GM12878 (cell line): ENCODE measurements at regions not wholly inside any gene's neighbourhood (a gene's known extent, or its start where the extent isn't known, plus 50 kb on each side); places are given as distances from the start of the nearest gene placed in this dataset.

Experiments used
- ATAC-seq: fragments of 200-7000 bp; cut with Tn5 transposase; 3 replicates; pipeline ENCODE4 v1.9.1; 2020; ENCODE audit warnings: mild to moderate bottlenecking, moderate library complexity
- BruUV-seq: library from RNA; stranded (reverse); fragments of 400-500 nt; replicated peaks from 2 replicates; lab custom pipeline; 2021; lab: Mats Ljungman, UMichigan
- CTCF ChIA-PET: fragments of 300-600 bp; sonication (Branson Sonifier 250); formaldehyde crosslinking; extraction: SDS; loops from one replicate; lab custom pipeline; 2021; ENCODE audit warnings: inconsistent platforms; lab: Yijun Ruan, JAX
- POLR2A ChIA-PET: fragments of 350-600 bp; formaldehyde crosslinking; extraction: SDS; loops from one replicate; lab custom pipeline; 2021; ENCODE audit warnings: inconsistent platforms; lab: Charles Lee
- RAD21 ChIA-PET: fragments of 300-600 bp; sonication (Branson Sonifier 250); formaldehyde crosslinking; loops from one replicate; lab custom pipeline; 2023; ENCODE audit warnings: antibody characterized with exemption; ENCODE audit not compliant: unreplicated experiment; lab: Charles Lee
- SMC1A ChIA-PET: fragments of 300-600 bp; sonication (Branson Sonifier 250); formaldehyde crosslinking; loops from one replicate; lab custom pipeline; 2023; ENCODE audit not compliant: unreplicated experiment, uncharacterized antibody; lab: Charles Lee
- DNase-seq: peaks from one replicate; pipeline ENCODE4 v3.0.0-alpha.2; 2011; ENCODE audit warnings: low read depth, low spot score
- FAIRE-seq: peaks from 3 replicates; lab custom pipeline; 2011; peaks lifted over from hg19 to GRCh38; lab: Jason Lieb, UNC
- H2AFZ ChIP-seq: 2 replicates; pipeline ENCODE4 v1.6.0; 2011; ENCODE audit warnings: low read depth, low read length, control low read depth; ENCODE audit not compliant: control insufficient read depth
- H3K27ac ChIP-seq: 2 replicates; pipeline ENCODE4 v1.5.1; 2011; ENCODE audit warnings: control low read depth; ENCODE audit not compliant: control insufficient read depth, insufficient read depth
- H3K27me3 ChIP-seq, 2 experiments: replicated peaks in 1 of 2; 2 replicates each; pipeline versions ENCODE4 v1.6.0 to v1.6.1; 2011; ENCODE audit warnings: low read length in 1 of 2; ENCODE audit not compliant: control insufficient read depth in 2 of 2, insufficient read depth in 2 of 2
- H3K36me3 ChIP-seq, 2 experiments: 2 replicates each; pipeline ENCODE4 v1.5.1; 2011; ENCODE audit warnings: low read length in 1 of 2; ENCODE audit not compliant: control insufficient read depth in 2 of 2, insufficient read depth in 2 of 2
- H3K4me1 ChIP-seq: 2 replicates; pipeline ENCODE4 v1.6.1; 2011; ENCODE audit warnings: mild to moderate bottlenecking, low read length, moderate library complexity, mixed read lengths; ENCODE audit not compliant: control insufficient read depth, insufficient read depth
- H3K4me2 ChIP-seq: 2 replicates; pipeline ENCODE4 v1.6.0; 2011; ENCODE audit warnings: control low read depth; ENCODE audit not compliant: control insufficient read depth, insufficient read depth
- H3K4me3 ChIP-seq: fragments of 200-600 bp; sonication (generic); 2 replicates; pipeline ENCODE4 v1.5.1; 2016
- H3K79me2 ChIP-seq: 2 replicates; pipeline ENCODE4 v1.6.0; 2011; ENCODE audit warnings: low read length; ENCODE audit not compliant: control insufficient read depth, insufficient read depth
- H3K9ac ChIP-seq: 2 replicates; pipeline ENCODE4 v1.8.0; 2011; ENCODE audit warnings: low read length, control low read depth, mixed read lengths; ENCODE audit not compliant: control insufficient read depth, insufficient read depth
- H3K9me3 ChIP-seq: replicated peaks from 3 replicates; pipeline ENCODE4 v1.5.1; 2011; ENCODE audit warnings: mild to moderate bottlenecking, low read length; ENCODE audit not compliant: control insufficient read depth, insufficient read depth
- H4K20me1 ChIP-seq: 2 replicates; pipeline ENCODE4 v1.6.0; 2011; ENCODE audit not compliant: control insufficient read depth, insufficient read depth
- ATF3 ChIP-seq: IDR thresholded peaks from 2 replicates; pipeline ENCODE4 v1.6.1; 2011; ENCODE audit warnings: low read depth, mild to moderate bottlenecking, low read length, moderate library complexity, borderline replicate concordance; ENCODE audit errors: extremely low read depth
- ATF7 ChIP-seq: fragments of 450-650 bp; IDR thresholded peaks from 2 replicates; pipeline ENCODE4 v1.6.1; 2016; ENCODE audit warnings: low read depth, mild to moderate bottlenecking
- BCLAF1 ChIP-seq: fragments of 450-650 bp; IDR thresholded peaks from 2 replicates; pipeline ENCODE4 v1.6.1; 2017; ENCODE audit warnings: antibody characterized with exemption, mild to moderate bottlenecking, moderate library complexity
- CHD1 ChIP-seq: IDR thresholded peaks from 2 replicates; pipeline ENCODE4 v1.6.1; 2012; ENCODE audit warnings: low read depth, low read length, improper control_type of control experiment
- CREM ChIP-seq: IDR thresholded peaks from 2 replicates; pipeline ENCODE4 v1.6.1; 2014; ENCODE audit warnings: antibody characterized with exemption, low read depth
- ETV6 ChIP-seq, 2 experiments: fragments of 450-650 bp in 1 of 2; IDR thresholded peaks in 1 of 2; conservative IDR thresholded peaks in 1 of 2; 2 replicates each; pipeline ENCODE4 v1.6.1; 2014; ENCODE audit warnings: antibody characterized with exemption in 1 of 2, borderline replicate concordance in 1 of 2, low read depth in 1 of 2, mild to moderate bottlenecking in 1 of 2, moderate library complexity in 1 of 2
- JUND ChIP-seq: IDR thresholded peaks from 2 replicates; pipeline ENCODE4 v1.6.1; 2012; ENCODE audit warnings: low read depth, mild to moderate bottlenecking, low read length, improper control_type of control experiment, moderate library complexity
- MAX ChIP-seq: IDR thresholded peaks from 2 replicates; pipeline ENCODE4 v1.6.1; 2012; ENCODE audit warnings: low read depth, low read length, improper control_type of control experiment
- MTA3 ChIP-seq: IDR thresholded peaks from 2 replicates; pipeline ENCODE4 v1.6.1; 2012; ENCODE audit warnings: low read length, inconsistent platforms, borderline replicate concordance
- POLR2A ChIP-seq: IDR thresholded peaks from 2 replicates; pipeline ENCODE4 v1.6.1; 2011; ENCODE audit warnings: low read depth, mild to moderate bottlenecking, low read length
- POLR2AphosphoS2 ChIP-seq: IDR thresholded peaks from 2 replicates; pipeline ENCODE4 v1.6.1; 2011; ENCODE audit warnings: low read depth, mild to moderate bottlenecking, low read length, improper control_type of control experiment, moderate library complexity
- RBBP5 ChIP-seq: fragments of 200-600 bp; sonication (generic); conservative IDR thresholded peaks from 2 replicates; pipeline ENCODE4 v1.6.1; 2016
- RCOR1 ChIP-seq: conservative IDR thresholded peaks from 2 replicates; pipeline ENCODE4 v1.6.1; 2012; ENCODE audit warnings: low read depth, low read length, improper control_type of control experiment
- RELB ChIP-seq: fragments of 450-650 bp; IDR thresholded peaks from 2 replicates; pipeline ENCODE4 v1.6.1; 2017; ENCODE audit warnings: low read depth, mild to moderate bottlenecking, moderate library complexity
- SUPT20H ChIP-seq: IDR thresholded peaks from 2 replicates; pipeline ENCODE4 v1.6.1; 2011; ENCODE audit warnings: low read depth, mild to moderate bottlenecking, low read length, moderate library complexity, borderline replicate concordance; ENCODE audit not compliant: control insufficient read depth
- USF1 ChIP-seq: IDR thresholded peaks from 2 replicates; pipeline ENCODE4 v1.6.1; 2011; ENCODE audit warnings: borderline replicate concordance, low read depth, mild to moderate bottlenecking, moderate library complexity, mixed read lengths, low read length; ENCODE audit not compliant: insufficient read depth; ENCODE audit errors: extremely low read length
- ZNF24 ChIP-seq: fragments of 450-650 bp; IDR thresholded peaks from 2 replicates; pipeline ENCODE4 v1.6.1; 2017; ENCODE audit warnings: antibody characterized with exemption, mild to moderate bottlenecking
- in situ Hi-C: fragments of 300-500 bp; cut with MboI; formaldehyde crosslinking; loops from 9 replicates; pipeline ENCODE4 v1.14.3; 2018; ENCODE audit warnings: mixed read lengths
- intact Hi-C: fragments of 100-400 bp; cut with micrococcal nuclease; formaldehyde crosslinking; loops from one replicate; pipeline ENCODE4 v1.14.2; 2022; ENCODE audit not compliant: unreplicated experiment

- POLR2A ChIA-PET = no interaction called here
- intact Hi-C loops = no loop called here
- Histone ChIP-seq H3K27me3 (no peaks in the 10 kb centered on the region), H2AFZ (no peak overlapping the region), H3K9ac (no peak overlapping the region), H3K4me1 (no peaks in the 10 kb centered on the region), H3K27ac (no peak overlapping the region), H3K4me3 (no peak overlapping the region), H3K4me2 (no peak overlapping the region), H3K79me2 (no peaks in the 10 kb centered on the region), H4K20me1 (no peaks in the 10 kb centered on the region), H3K36me3 (no peaks in the 10 kb centered on the region), H3K9me3 (no peaks in the 10 kb centered on the region)
- DNase-seq (no peak), FAIRE-seq (no peak), ATAC-seq (no peak)
- no TSS peak for BruUV-seq
- RAD21 ChIA-PET = no interaction called here
- no peak for TF ChIP-seq MAX
- TF ChIP-seq RELB = no peak
- no peak for TF ChIP-seq POLR2AphosphoS2
- no peak for TF ChIP-seq RBBP5
- no peak for TF ChIP-seq RCOR1
- no peak for TF ChIP-seq USF1
- no peak for TF ChIP-seq MTA3
- TF ChIP-seq CHD1 = no peak
- TF ChIP-seq BCLAF1 = no peak
- TF ChIP-seq POLR2A = no peak
- TF ChIP-seq ATF7 = no peak
- no peak for TF ChIP-seq ZNF24
- TF ChIP-seq SUPT20H = no peak
- no peak for TF ChIP-seq CREM
- no peak for TF ChIP-seq ATF3
- TF ChIP-seq JUND = no peak
- TF ChIP-seq ETV6 (conservative IDR thresholded peaks at IDR 0.05 in 1 of 2, IDR thresholded peaks at IDR 0.05 in 1 of 2; ENCODE audit: borderline replicate concordance in 1 of 2, low read depth in 1 of 2) = no peak
- in situ Hi-C loops = no loop called here
- SMC1A ChIA-PET = no interaction called here
- CTCF ChIA-PET = no interaction called here
Measured at GRCh38 chr3:145648396-145648795, 512.6 kb downstream of the PLOD2 start.
